OCI-LY7 (cell line): ENCODE measurements at regions not wholly inside any gene's neighbourhood (a gene's known extent, or its start where the extent isn't known, plus 50 kb on each side); places are given as distances from the start of the nearest gene placed in this dataset.

Experiments
- BruUV-seq: library from RNA; stranded (reverse); fragments of 400-500 nt; replicated peaks from 2 replicates; lab custom pipeline; 2021; lab: Mats Ljungman, UMichigan
- CTCF ChIA-PET: fragments of 300-600 bp; sonication (Branson Sonifier 250); formaldehyde crosslinking; loops from one replicate; lab custom pipeline; 2022; ENCODE audit warnings: antibody characterized with exemption; ENCODE audit not compliant: unreplicated experiment; lab: Charles Lee
- POLR2A ChIA-PET: fragments of 300-600 bp; sonication (Branson Sonifier 250); formaldehyde crosslinking; loops from one replicate; lab custom pipeline; 2022; ENCODE audit warnings: antibody characterized with exemption; lab: Charles Lee
- DNase-seq: peaks from one replicate; pipeline ENCODE4 v3.0.0-alpha.2; 2015; ENCODE audit warnings: low spot score
- H2AFZ ChIP-seq: fragments of 200-600 bp; sonication (generic), shearing (Covaris generic); 2 replicates; pipeline ENCODE4 v1.6.1; 2014; ENCODE audit warnings: mild to moderate bottlenecking, antibody characterized with exemption, low read length, moderate library complexity
- H3K27ac ChIP-seq: fragments of 200-600 bp; sonication (generic); 2 replicates; pipeline ENCODE4 v1.5.1; 2014; ENCODE audit warnings: mixed run types, low read depth, mild to moderate bottlenecking, moderate library complexity, low read length, inconsistent platforms; ENCODE audit not compliant: poor library complexity, severe bottlenecking
- H3K36me3 ChIP-seq: fragments of 200-600 bp; sonication (generic); 2 replicates; pipeline ENCODE4 v1.6.1; 2014; ENCODE audit warnings: mild to moderate bottlenecking, antibody characterized with exemption, low read length, moderate library complexity, mixed read lengths; ENCODE audit not compliant: insufficient read depth
- H3K4me1 ChIP-seq: fragments of 200-600 bp; sonication (generic); 2 replicates; pipeline ENCODE4 v1.5.1; 2014; ENCODE audit warnings: mild to moderate bottlenecking, low read length; ENCODE audit not compliant: insufficient read depth, poor library complexity, severe bottlenecking
- H3K4me2 ChIP-seq: fragments of 200-600 bp; sonication (generic); 2 replicates; pipeline ENCODE4 v1.6.1; 2014; ENCODE audit warnings: mild to moderate bottlenecking, low read length
- H3K4me3 ChIP-seq: fragments of 200-600 bp; sonication (generic); 2 replicates; pipeline ENCODE4 v1.5.1; 2014; ENCODE audit warnings: mild to moderate bottlenecking, low read depth, low read length; ENCODE audit not compliant: poor library complexity, severe bottlenecking
- H3K79me2 ChIP-seq: fragments of 200-600 bp; sonication (generic); 2 replicates; pipeline ENCODE4 v1.6.1; 2016; ENCODE audit warnings: low read depth, mild to moderate bottlenecking, low read length, moderate library complexity, mixed read lengths; ENCODE audit not compliant: insufficient read depth
- H3K9me2 ChIP-seq: fragments of 200-600 bp; sonication (generic); 2 replicates; pipeline ENCODE4 v1.6.1; 2016; ENCODE audit warnings: mild to moderate bottlenecking, low read length, mixed read lengths; ENCODE audit not compliant: insufficient read depth
- H3K9me3 ChIP-seq: fragments of 200-600 bp; sonication (generic); 2 replicates; pipeline ENCODE4 v1.6.1; 2014; ENCODE audit warnings: mild to moderate bottlenecking, mixed run types, low read length, mixed read lengths
- H4K20me1 ChIP-seq: fragments of 200-600 bp; sonication (generic); 2 replicates; pipeline ENCODE4 v1.6.1; 2014; ENCODE audit warnings: mild to moderate bottlenecking, antibody characterized with exemption, low read length, moderate library complexity, mixed read lengths; ENCODE audit not compliant: insufficient read depth
- CTCF ChIP-seq: fragments of 200-600 bp; sonication (generic); conservative IDR thresholded peaks from 2 replicates; pipeline ENCODE4 v1.5.1; 2014; ENCODE audit warnings: mild to moderate bottlenecking, antibody characterized with exemption, low read length, moderate library complexity, mixed read lengths
- EZH2phosphoT487 ChIP-seq: fragments of 200-600 bp; sonication (generic); IDR thresholded peaks from 2 replicates; pipeline ENCODE4 v1.6.1; 2018; ENCODE audit warnings: low read depth, borderline replicate concordance, mild to moderate bottlenecking, mixed run types, antibody characterized with exemption, low read length, moderate library complexity, mixed read lengths
- intact Hi-C: fragments of 100-400 bp; cut with micrococcal nuclease; formaldehyde crosslinking; loops from one replicate; pipeline ENCODE4 v1.10.0; 2022; ENCODE audit not compliant: unreplicated experiment

- POLR2A ChIA-PET, result interaction anchor here (0.6 to 1.2 kb wide), 2 partner anchors 21 to 33 kb away, joined by 3 read pairs; no protein-coding TSS in a partner anchor
- intact Hi-C loops, result no loop called here
- no peak overlapping the region for H2AFZ ChIP-seq
- TF ChIP-seq EZH2phosphoT487 (no peak), CTCF (no peak)
- no peaks in the 10 kb centered on the region for H3K4me1 ChIP-seq
- H3K4me2 ChIP-seq, result no peak overlapping the region
- BruUV-seq, result no TSS peak
- H3K79me2 ChIP-seq, result no peaks in the 10 kb centered on the region
- H3K9me3 ChIP-seq, result no peaks in the 10 kb centered on the region
- no peaks in the 10 kb centered on the region for H3K36me3 ChIP-seq
- H3K9me2 ChIP-seq, result no peaks in the 10 kb centered on the region
- H3K4me3 ChIP-seq, result no peak overlapping the region
- CTCF ChIA-PET, result no interaction called here
- no peak for DNase-seq
- no peak overlapping the region for H3K27ac ChIP-seq
- H4K20me1 ChIP-seq, result no peaks in the 10 kb centered on the region
Measured at GRCh38 chr2:78304678-78305077, 720.8 kb upstream of the REG3G start.

- CTCF ChIA-PET, result no interaction called here
- Histone ChIP-seq H4K20me1 (no peaks in the 10 kb centered on the region), H2AFZ (no peak overlapping the region), H3K79me2 (no peaks in the 10 kb centered on the region), H3K36me3 (no peaks in the 10 kb centered on the region), H3K4me2 (no peak overlapping the region), H3K27ac (no peak overlapping the region), H3K4me3 (no peak overlapping the region), H3K9me2 (no peaks in the 10 kb centered on the region), H3K4me1 (no peaks in the 10 kb centered on the region), H3K9me3 (no peaks in the 10 kb centered on the region)
- intact Hi-C loops, result no loop called here
- no peak for DNase-seq
- BruUV-seq, result no TSS peak
- TF ChIP-seq EZH2phosphoT487, result no peak
- no peak for TF ChIP-seq CTCF
- POLR2A ChIA-PET, result no interaction called here
Measured at GRCh38 chr2:78309460-78309859, 716.0 kb upstream of the REG3G start.

GRCh38 chr2:78315368-78315767 lies 710.1 kb upstream of the REG3G start:
- H4K20me1 ChIP-seq, result no peaks in the 10 kb centered on the region
- CTCF ChIA-PET, result no interaction called here
- DNase-seq, result no peak
- no peak overlapping the region for H3K4me2 ChIP-seq
- BruUV-seq, result no TSS peak
- no peak overlapping the region for H3K4me3 ChIP-seq
- H3K4me1 ChIP-seq, result no peaks in the 10 kb centered on the region
- intact Hi-C loops, result no loop called here
- H2AFZ ChIP-seq, result no peak overlapping the region
- H3K27ac ChIP-seq, result no peak overlapping the region
- no peaks in the 10 kb centered on the region for H3K9me2 ChIP-seq
- H3K9me3 ChIP-seq, result no peaks in the 10 kb centered on the region
- POLR2A ChIA-PET, result no interaction called here
- no peaks in the 10 kb centered on the region for H3K36me3 ChIP-seq
- TF ChIP-seq CTCF (no peak), EZH2phosphoT487 (no peak)
- H3K79me2 ChIP-seq, result no peaks in the 10 kb centered on the region
